ENCODE measurements at regions not wholly inside any gene's neighbourhood (a gene's known extent, or its start where the extent isn't known, plus 50 kb on each side); places are given as distances from the start of the nearest gene placed in this dataset.

DNA sequence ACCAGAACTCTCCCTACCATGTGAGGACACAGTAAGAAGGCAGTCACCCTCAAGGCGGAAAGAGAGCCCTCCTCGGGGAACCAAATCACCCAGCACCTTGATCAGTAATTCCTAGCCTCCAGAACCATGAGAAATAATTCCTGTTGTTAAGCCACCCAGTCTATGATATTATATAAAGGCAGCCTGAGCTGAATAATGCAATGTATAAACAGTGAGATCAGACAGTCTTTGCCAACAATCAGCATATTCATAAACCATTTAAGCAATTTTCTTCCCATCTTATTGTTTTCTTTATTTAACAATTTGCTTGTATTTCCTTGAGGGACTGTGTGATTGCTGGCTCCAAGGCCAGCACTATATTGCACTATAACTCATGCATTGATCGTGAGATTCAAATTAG, 144.4 kb upstream of the DAPK1 start:
- H3K27ac ChIP-seq (ENCODE audit: low read depth, low read length), result no peak overlapping the region
- H3K23ac ChIP-seq (ENCODE audit: low read length), result no peak overlapping the region
- no peak overlapping the region for H4K8ac ChIP-seq (ENCODE audit: low read depth, low read length)
- H4K12ac ChIP-seq (ENCODE audit: low read depth, low read length), result no peak overlapping the region
- no peak overlapping the region for H3K4me3 ChIP-seq (ENCODE audit: low read depth, low read length)
- no peak for DNase-seq
- no peaks in the 10 kb centered on the region for H3K36me3 ChIP-seq (ENCODE audit: control insufficient read depth in 1 of 2, insufficient read depth in 2 of 2, low read length in 2 of 2)
- no peak overlapping the region for H2BK5ac ChIP-seq (ENCODE audit: low read depth, low read length, poor library complexity)
- H3K27me3 ChIP-seq (ENCODE audit: insufficient read depth, low read length), result no peaks in the 10 kb centered on the region
- peaks cover 2% of the 10 kb centered on the region for H3K79me1 ChIP-seq (ENCODE audit: low read length)
- H2AFZ ChIP-seq (ENCODE audit: insufficient read depth, low read length, poor library complexity), result no peak overlapping the region
- H2BK120ac ChIP-seq (ENCODE audit: insufficient read depth, low read length, poor library complexity), result no peak overlapping the region
- H3K9ac ChIP-seq (ENCODE audit: low read length), result no peak overlapping the region
- no peak overlapping the region for H4K91ac ChIP-seq (ENCODE audit: low read depth, low read length)
- H3K18ac ChIP-seq (ENCODE audit: low read length), result no peak overlapping the region
- H2AK5ac ChIP-seq (ENCODE audit: low read length), result no peak overlapping the region
- no CpG with 5 or more reads among the region's 3 CpGs for WGBS (ENCODE audit: extremely low coverage, insufficient coverage, insufficient read length)
- H3K79me2 ChIP-seq (ENCODE audit: control insufficient read depth, insufficient read depth, low read length, poor library complexity), result peaks cover 1% of the 10 kb centered on the region
- no peak overlapping the region for H3K14ac ChIP-seq (ENCODE audit: low read length)
- H3K9me3 ChIP-seq (ENCODE audit: insufficient read depth, low read depth, low read length), result no peaks in the 10 kb centered on the region
- H2BK12ac ChIP-seq (ENCODE audit: low read length), result no peak overlapping the region
- H3K4me2 ChIP-seq (ENCODE audit: low read length), result no peak overlapping the region
- H3K4ac ChIP-seq (ENCODE audit: low read depth, low read length), result no peak overlapping the region
- peaks cover 6 to 10% of the 10 kb centered on the region in 2 experiments for H3K4me1 ChIP-seq (ENCODE audit: control insufficient read depth in 1 of 2, insufficient read depth in 2 of 2, low read length in 2 of 2)

DNA sequence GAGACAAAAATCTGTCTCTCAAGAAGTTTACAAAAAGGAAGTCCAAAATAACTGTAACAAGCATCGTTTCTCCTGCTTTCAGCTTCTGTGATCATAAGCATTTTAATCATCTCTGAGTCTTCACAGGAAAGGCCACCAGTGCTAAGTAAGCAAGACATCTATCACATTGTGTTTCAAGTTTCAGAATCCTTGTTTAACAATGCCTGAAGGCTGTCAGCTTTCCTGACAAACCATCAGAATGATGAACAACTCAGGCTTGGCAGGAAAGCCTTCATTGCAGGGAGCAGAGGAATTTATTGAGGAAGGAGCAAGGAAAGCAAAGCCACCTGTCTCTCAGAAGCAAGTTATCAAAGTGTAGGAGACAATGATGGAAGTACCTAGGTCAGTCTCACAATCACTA, 143.5 kb upstream of the DAPK1 start:
- no peak overlapping the region for H3K9ac ChIP-seq (ENCODE audit: low read length)
- no peak overlapping the region for H2BK12ac ChIP-seq (ENCODE audit: low read length)
- H3K4me2 ChIP-seq (ENCODE audit: low read length), result no peak overlapping the region
- no peak overlapping the region for H2BK5ac ChIP-seq (ENCODE audit: low read depth, low read length, poor library complexity)
- H3K4ac ChIP-seq (ENCODE audit: low read depth, low read length), result no peak overlapping the region
- H4K8ac ChIP-seq (ENCODE audit: low read depth, low read length), result no peak overlapping the region
- H4K91ac ChIP-seq (ENCODE audit: low read depth, low read length), result no peak overlapping the region
- no peak overlapping the region for H3K14ac ChIP-seq (ENCODE audit: low read length)
- H4K12ac ChIP-seq (ENCODE audit: low read depth, low read length), result no peak overlapping the region
- H3K36me3 ChIP-seq (ENCODE audit: control insufficient read depth in 1 of 2, insufficient read depth in 2 of 2, low read length in 2 of 2), result no peaks in the 10 kb centered on the region
- peaks cover 6 to 10% of the 10 kb centered on the region in 2 experiments for H3K4me1 ChIP-seq (ENCODE audit: control insufficient read depth in 1 of 2, insufficient read depth in 2 of 2, low read length in 2 of 2)
- no peak overlapping the region for H3K4me3 ChIP-seq (ENCODE audit: low read depth, low read length)
- H2BK120ac ChIP-seq (ENCODE audit: insufficient read depth, low read length, poor library complexity), result no peak overlapping the region
- H3K27me3 ChIP-seq (ENCODE audit: insufficient read depth, low read length), result no peaks in the 10 kb centered on the region
- DNase-seq, result peak in 1 of 2 donors; percentile 51
- H2AFZ ChIP-seq (ENCODE audit: insufficient read depth, low read length, poor library complexity), result no peak overlapping the region
- H3K9me3 ChIP-seq (ENCODE audit: insufficient read depth, low read depth, low read length), result peaks cover 1% of the 10 kb centered on the region
- no peak overlapping the region for H2AK5ac ChIP-seq (ENCODE audit: low read length)
- no peak overlapping the region for H3K18ac ChIP-seq (ENCODE audit: low read length)
- peaks cover 2% of the 10 kb centered on the region for H3K79me1 ChIP-seq (ENCODE audit: low read length)
- H3K79me2 ChIP-seq (ENCODE audit: control insufficient read depth, insufficient read depth, low read length, poor library complexity), result peaks cover 1% of the 10 kb centered on the region
- H3K23ac ChIP-seq (ENCODE audit: low read length), result no peak overlapping the region
- no peak overlapping the region for H3K27ac ChIP-seq (ENCODE audit: low read depth, low read length)
- no CpG with 5 or more reads among the region's 1 CpG for WGBS (ENCODE audit: extremely low coverage, insufficient coverage, insufficient read length)

DNA sequence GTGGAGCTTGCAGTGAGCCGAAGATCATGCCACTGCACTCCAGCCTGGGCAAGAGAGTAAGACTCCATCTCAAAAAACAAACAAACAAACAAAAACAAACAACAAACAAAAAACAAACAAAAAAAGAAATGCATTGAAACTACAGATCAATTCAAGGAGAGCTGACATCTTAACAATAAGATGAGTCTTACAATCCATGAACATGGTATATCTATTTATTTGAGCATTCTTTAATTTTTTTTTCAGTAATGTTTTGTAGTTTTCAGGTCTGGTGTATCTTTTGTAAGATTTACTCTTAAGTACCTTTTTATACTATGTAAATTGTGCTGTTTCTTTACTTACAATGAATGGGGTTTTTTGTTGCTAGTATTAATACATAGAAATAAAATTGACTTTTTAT, 140.1 kb upstream of the DAPK1 start:
- Histone ChIP-seq H3K4ac (ENCODE audit: low read depth, low read length) (no peak overlapping the region), H2BK120ac (ENCODE audit: insufficient read depth, low read length, poor library complexity) (no peak overlapping the region), H3K79me1 (ENCODE audit: low read length) (no peaks in the 10 kb centered on the region), H2AFZ (ENCODE audit: insufficient read depth, low read length, poor library complexity) (no peak overlapping the region), H4K91ac (ENCODE audit: low read depth, low read length) (no peak overlapping the region), H3K4me2 (ENCODE audit: low read length) (no peak overlapping the region), H3K18ac (ENCODE audit: low read length) (no peak overlapping the region), H3K4me3 (ENCODE audit: low read depth, low read length) (no peak overlapping the region), H2BK12ac (ENCODE audit: low read length) (no peak overlapping the region), H4K12ac (ENCODE audit: low read depth, low read length) (no peak overlapping the region), H3K14ac (ENCODE audit: low read length) (no peak overlapping the region), H3K27me3 (ENCODE audit: insufficient read depth, low read length) (no peaks in the 10 kb centered on the region), H3K36me3 (ENCODE audit: control insufficient read depth in 1 of 2, insufficient read depth in 2 of 2, low read length in 2 of 2) (no peaks in the 10 kb centered on the region), H3K23ac (ENCODE audit: low read length) (no peak overlapping the region), H3K79me2 (ENCODE audit: control insufficient read depth, insufficient read depth, low read length, poor library complexity) (no peaks in the 10 kb centered on the region), H2AK5ac (ENCODE audit: low read length) (no peak overlapping the region), H3K27ac (ENCODE audit: low read depth, low read length) (no peak overlapping the region), H4K8ac (ENCODE audit: low read depth, low read length) (no peak overlapping the region), H3K9ac (ENCODE audit: low read length) (no peak overlapping the region), H3K9me3 (ENCODE audit: insufficient read depth, low read depth, low read length) (peaks cover 1% of the 10 kb centered on the region), H3K4me1 (ENCODE audit: control insufficient read depth in 1 of 2, insufficient read depth in 2 of 2, low read length in 2 of 2) (no peaks in the 10 kb centered on the region), H2BK5ac (ENCODE audit: low read depth, low read length, poor library complexity) (no peak overlapping the region)
- no peak for DNase-seq
- no CpG with 5 or more reads among the region's 1 CpG for WGBS (ENCODE audit: extremely low coverage, insufficient coverage, insufficient read length)

DNA sequence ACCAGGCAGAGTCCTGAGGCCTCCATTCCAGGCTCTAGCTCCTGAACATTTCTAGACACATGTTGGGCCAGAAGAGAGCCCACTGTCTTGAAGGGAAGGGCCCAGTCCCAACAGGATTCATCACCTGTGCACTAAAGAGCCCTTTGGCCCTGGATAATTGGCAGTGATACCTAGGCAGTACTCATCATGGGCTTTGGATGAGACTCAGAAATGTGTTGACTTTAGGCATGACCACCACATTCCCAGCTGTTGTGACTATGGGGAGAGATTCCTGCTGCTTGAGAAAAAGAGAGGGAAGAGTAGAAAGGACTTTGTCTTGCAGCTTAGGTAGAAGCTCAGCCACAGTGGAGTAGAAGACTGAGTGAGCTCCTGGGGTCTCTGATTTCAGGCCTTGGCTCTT, 138.4 kb upstream of the DAPK1 start:
- H3K27ac ChIP-seq (ENCODE audit: low read depth, low read length), result no peak overlapping the region
- H3K14ac ChIP-seq (ENCODE audit: low read length), result no peak overlapping the region
- no peak overlapping the region for H2BK120ac ChIP-seq (ENCODE audit: insufficient read depth, low read length, poor library complexity)
- no peak overlapping the region for H4K8ac ChIP-seq (ENCODE audit: low read depth, low read length)
- DNase-seq, result no peak
- H4K12ac ChIP-seq (ENCODE audit: low read depth, low read length), result no peak overlapping the region
- H2BK12ac ChIP-seq (ENCODE audit: low read length), result no peak overlapping the region
- no peak overlapping the region for H2BK5ac ChIP-seq (ENCODE audit: low read depth, low read length, poor library complexity)
- H3K79me2 ChIP-seq (ENCODE audit: control insufficient read depth, insufficient read depth, low read length, poor library complexity), result no peaks in the 10 kb centered on the region
- peaks cover 1% of the 10 kb centered on the region for H3K9me3 ChIP-seq (ENCODE audit: insufficient read depth, low read depth, low read length)
- H3K4ac ChIP-seq (ENCODE audit: low read depth, low read length), result no peak overlapping the region
- H3K36me3 ChIP-seq (ENCODE audit: control insufficient read depth in 1 of 2, insufficient read depth in 2 of 2, low read length in 2 of 2), result no peaks in the 10 kb centered on the region
- H2AFZ ChIP-seq (ENCODE audit: insufficient read depth, low read length, poor library complexity), result no peak overlapping the region
- no peaks in the 10 kb centered on the region for H3K79me1 ChIP-seq (ENCODE audit: low read length)
- H3K27me3 ChIP-seq (ENCODE audit: insufficient read depth, low read length), result no peaks in the 10 kb centered on the region
- H3K4me1 ChIP-seq (ENCODE audit: control insufficient read depth in 1 of 2, insufficient read depth in 2 of 2, low read length in 2 of 2), result no peaks in the 10 kb centered on the region
- H3K4me3 ChIP-seq (ENCODE audit: low read depth, low read length), result no peak overlapping the region
- H3K4me2 ChIP-seq (ENCODE audit: low read length), result no peak overlapping the region
- H4K91ac ChIP-seq (ENCODE audit: low read depth, low read length), result no peak overlapping the region
- no peak overlapping the region for H2AK5ac ChIP-seq (ENCODE audit: low read length)
- no peak overlapping the region for H3K9ac ChIP-seq (ENCODE audit: low read length)
- H3K18ac ChIP-seq (ENCODE audit: low read length), result no peak overlapping the region
- no peak overlapping the region for H3K23ac ChIP-seq (ENCODE audit: low read length)
